ENCODE measurements at regions not wholly inside any gene's neighbourhood (a gene's known extent, or its start where the extent isn't known, plus 50 kb on each side); places are given as distances from the start of the nearest gene placed in this dataset.

DNA sequence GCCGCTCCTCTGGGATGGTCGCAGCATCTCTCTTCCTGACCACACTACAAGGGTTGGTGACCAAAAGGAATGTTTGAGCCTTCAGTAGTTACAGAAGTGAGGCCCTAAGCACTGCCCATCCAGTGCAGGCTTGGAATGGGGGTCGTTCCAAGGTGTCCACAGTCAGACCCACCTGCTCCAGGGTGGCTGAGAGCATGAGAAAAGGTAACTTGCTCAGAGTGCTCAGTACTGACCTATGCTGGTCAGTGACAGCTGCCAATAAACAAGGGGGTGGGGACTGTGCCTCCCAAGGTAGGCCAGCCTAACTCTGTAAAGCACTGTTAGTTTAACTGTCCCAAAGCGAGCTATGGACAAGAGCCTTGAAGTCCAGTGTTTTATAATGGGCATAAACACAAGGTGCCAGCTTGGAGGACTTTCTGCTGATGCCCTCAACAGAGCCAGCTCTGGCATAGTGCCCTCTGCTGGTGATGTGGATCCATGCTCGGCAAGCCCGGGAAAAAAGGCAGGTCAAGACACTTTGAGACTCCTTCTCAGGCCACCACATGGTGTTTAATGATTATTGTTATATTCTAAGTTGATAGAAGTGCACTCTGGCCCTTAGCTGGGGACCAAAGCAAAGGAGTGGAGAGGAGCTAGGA is 78.1 kb upstream of the DNAH14 start:
- TF ChIP-seq, protein P1, sequence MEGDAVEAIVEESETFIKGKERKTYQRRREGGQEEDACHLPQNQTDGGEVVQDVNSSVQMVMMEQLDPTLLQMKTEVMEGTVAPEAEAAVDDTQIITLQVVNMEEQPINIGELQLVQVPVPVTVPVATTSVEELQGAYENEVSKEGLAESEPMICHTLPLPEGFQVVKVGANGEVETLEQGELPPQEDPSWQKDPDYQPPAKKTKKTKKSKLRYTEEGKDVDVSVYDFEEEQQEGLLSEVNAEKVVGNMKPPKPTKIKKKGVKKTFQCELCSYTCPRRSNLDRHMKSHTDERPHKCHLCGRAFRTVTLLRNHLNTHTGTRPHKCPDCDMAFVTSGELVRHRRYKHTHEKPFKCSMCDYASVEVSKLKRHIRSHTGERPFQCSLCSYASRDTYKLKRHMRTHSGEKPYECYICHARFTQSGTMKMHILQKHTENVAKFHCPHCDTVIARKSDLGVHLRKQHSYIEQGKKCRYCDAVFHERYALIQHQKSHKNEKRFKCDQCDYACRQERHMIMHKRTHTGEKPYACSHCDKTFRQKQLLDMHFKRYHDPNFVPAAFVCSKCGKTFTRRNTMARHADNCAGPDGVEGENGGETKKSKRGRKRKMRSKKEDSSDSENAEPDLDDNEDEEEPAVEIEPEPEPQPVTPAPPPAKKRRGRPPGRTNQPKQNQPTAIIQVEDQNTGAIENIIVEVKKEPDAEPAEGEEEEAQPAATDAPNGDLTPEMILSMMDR (conservative IDR thresholded peaks at IDR 0.05), result peak; percentile 89
- TF ChIP-seq EZH2 (IDR thresholded peaks at IDR 0.05; ENCODE audit: low read depth), result no peak
